OCI-LY1 (cell line): ENCODE measurements at regions not wholly inside any gene's neighbourhood (a gene's known extent, or its start where the extent isn't known, plus 50 kb on each side); places are given as distances from the start of the nearest gene placed in this dataset.

Experiments
- CTCF ChIP-seq: fragments of 200-600 bp; sonication (generic), shearing (Covaris generic); IDR thresholded peaks from 2 replicates; pipeline ENCODE4 v1.5.1; 2017; ENCODE audit warnings: mild to moderate bottlenecking, antibody characterized with exemption, low read length, moderate library complexity, mixed read lengths
- EZH2 ChIP-seq: fragments of 200-600 bp; sonication (generic), shearing (Covaris generic); IDR thresholded peaks from 2 replicates; pipeline ENCODE4 v1.8.0; 2017; ENCODE audit warnings: borderline replicate concordance, mixed run types, mild to moderate bottlenecking, antibody characterized with exemption, low read length, moderate library complexity, mixed read lengths

- TF ChIP-seq EZH2 (no peak), CTCF (no peak)
Measured at GRCh38 chr2:51304311-51304710, 272.4 kb upstream of the NRXN1 start.
